Thoracic aorta (tissue), 2 donors: ENCODE measurements at regions not wholly inside any gene's neighbourhood (a gene's known extent, or its start where the extent isn't known, plus 50 kb on each side); places are given as distances from the start of the nearest gene placed in this dataset.

ENCODE experiments used
- ATAC-seq: fragments of 150-250 bp; one replicate; pipeline ENCODE4 v1.8.0; 2017; ENCODE audit warnings: low read depth; ENCODE audit not compliant: insufficient number of reproducible peaks, low FRiP score
- DNase-seq: peaks from one replicate; pipeline ENCODE4 v3.0.0-alpha.2; 2020; ENCODE audit warnings: low spot score
- H3K27ac ChIP-seq, 2 donors: fragments of 200-600 bp; sonication (generic); 1 replicate in 1 of 2; 2 replicates in 1 of 2; pipeline ENCODE4 v1.5.1; 2016; ENCODE audit warnings: mild to moderate bottlenecking in 2 of 2, moderate library complexity in 2 of 2
- H3K27me3 ChIP-seq: fragments of 200-600 bp; sonication (generic); replicated peaks from 2 replicates; pipeline ENCODE4 v1.6.0; 2016; ENCODE audit warnings: mild to moderate bottlenecking; ENCODE audit not compliant: insufficient read depth
- H3K36me3 ChIP-seq: fragments of 200-600 bp; sonication (generic); one replicate; pipeline ENCODE4 v1.5.1; 2016
- H3K4me1 ChIP-seq, 2 donors: fragments of 200-600 bp; sonication (generic); 1 replicate in 1 of 2; 2 replicates in 1 of 2; pipeline versions ENCODE4 v1.5.1 to v1.6.0; 2016; ENCODE audit warnings: low read depth in 2 of 2, mild to moderate bottlenecking in 1 of 2; ENCODE audit not compliant: control insufficient read depth in 1 of 2
- H3K4me3 ChIP-seq: fragments of 200-600 bp; sonication (generic); 2 replicates; pipeline ENCODE4 v1.5.1; 2016; ENCODE audit warnings: mild to moderate bottlenecking
- H3K9me3 ChIP-seq: fragments of 200-600 bp; sonication (generic); 2 replicates; pipeline ENCODE4 v1.5.1; 2016
- CTCF ChIP-seq: fragments of 200-600 bp; sonication (generic); IDR thresholded peaks from one replicate; pipeline ENCODE4 v1.5.1; 2019; ENCODE audit warnings: antibody characterized with exemption

GRCh38 chr2:226405465-226405864, 394.2 kb downstream of the IRS1 start:
- Histone ChIP-seq H3K4me3 (no peak overlapping the region), H3K27me3 (no peaks in the 10 kb centered on the region), H3K9me3 (no peaks in the 10 kb centered on the region), H3K36me3 (no peaks in the 10 kb centered on the region), H3K4me1 (peaks cover 0 to 3% of the 10 kb centered on the region in 2 donors), H3K27ac (no peak overlapping the region)
- ATAC-seq: no peak
- TF ChIP-seq CTCF: no peak
- no peak for DNase-seq

- DNase-seq (no peak), ATAC-seq (no peak)
- Histone ChIP-seq H3K27ac (no peak overlapping the region), H3K4me3 (no peak overlapping the region), H3K9me3 (no peaks in the 10 kb centered on the region), H3K27me3 (no peaks in the 10 kb centered on the region), H3K4me1 (no peaks in the 10 kb centered on the region), H3K36me3 (no peaks in the 10 kb centered on the region)
- TF ChIP-seq CTCF: no peak
Measured at GRCh38 chr2:226403369-226403768, 396.3 kb downstream of the IRS1 start.

- Histone ChIP-seq H3K36me3 (no peaks in the 10 kb centered on the region), H3K9me3 (no peaks in the 10 kb centered on the region), H3K27me3 (no peaks in the 10 kb centered on the region), H3K4me1 (no peaks in the 10 kb centered on the region), H3K4me3 (no peak overlapping the region), H3K27ac (no peak overlapping the region)
- no peak for DNase-seq
- ATAC-seq: no peak
- TF ChIP-seq CTCF: no peak
Measured at GRCh38 chr2:226399006-226399405, 400.6 kb downstream of the IRS1 start.

- DNase-seq (no peak), ATAC-seq (no peak)
- Histone ChIP-seq H3K27ac (no peak overlapping the region), H3K4me3 (no peak overlapping the region), H3K36me3 (no peaks in the 10 kb centered on the region), H3K4me1 (no peaks in the 10 kb centered on the region), H3K9me3 (no peaks in the 10 kb centered on the region), H3K27me3 (no peaks in the 10 kb centered on the region)
- no peak for TF ChIP-seq CTCF
Measured at GRCh38 chr2:226398580-226398979, 401.0 kb downstream of the IRS1 start.

GRCh38 chr2:226396541-226396940, 403.1 kb downstream of the IRS1 start:
- no peak overlapping the region for H3K4me3 ChIP-seq
- ATAC-seq: no peak
- TF ChIP-seq CTCF: no peak

More at GRCh38 chr2:226396541-226396940, 403.1 kb downstream of the IRS1 start:
- DNase-seq: no peak
- H3K9me3 ChIP-seq: no peaks in the 10 kb centered on the region
- no peak overlapping the region for H3K27ac ChIP-seq
- no peaks in the 10 kb centered on the region for H3K36me3 ChIP-seq
- H3K4me1 ChIP-seq: no peaks in the 10 kb centered on the region
- no peaks in the 10 kb centered on the region for H3K27me3 ChIP-seq
